Neural progenitor cell (in vitro differentiated cells): ENCODE measurements at regions not wholly inside any gene's neighbourhood (a gene's known extent, or its start where the extent isn't known, plus 50 kb on each side); places are given as distances from the start of the nearest gene placed in this dataset.

Source experiments
- EZH2 ChIP-seq: fragments of 200-600 bp; sonication (generic); IDR thresholded peaks from 2 replicates; pipeline ENCODE4 v1.6.1; 2017; ENCODE audit warnings: antibody characterized with exemption, mild to moderate bottlenecking, moderate library complexity
- EZH2phosphoT487 ChIP-seq: fragments of 200-600 bp; sonication (generic); IDR thresholded peaks from 2 replicates; pipeline ENCODE4 v1.6.1; 2017; ENCODE audit warnings: antibody characterized with exemption
- TF ChIP-seq, protein P1 (sequence below): fragments of 200-600 bp; sonication (generic); IDR thresholded peaks from 2 replicates; pipeline ENCODE4 v1.5.1; 2017; ENCODE audit warnings: antibody characterized with exemption, mild to moderate bottlenecking

DNA sequence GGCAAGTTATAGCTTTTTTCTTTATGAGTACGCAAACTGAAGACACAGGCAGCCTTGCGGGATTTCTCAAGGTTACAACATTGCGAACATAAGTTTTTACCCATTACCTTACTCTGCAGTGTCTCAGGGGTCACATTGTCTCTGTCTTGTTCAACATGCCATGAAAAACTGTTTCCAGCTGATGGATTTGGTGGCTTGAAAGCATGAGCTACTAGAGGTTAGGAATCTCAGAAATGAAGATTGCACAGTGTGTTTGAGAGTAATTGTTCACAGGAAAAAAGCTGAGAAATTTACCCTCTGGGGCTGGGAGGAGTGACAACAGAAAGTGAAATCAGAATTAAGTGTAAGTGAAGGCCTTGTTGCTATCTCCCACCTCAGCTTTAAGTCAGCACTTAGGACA lies 568.6 kb downstream of the TAFA4 start:
- TF ChIP-seq, protein P1, sequence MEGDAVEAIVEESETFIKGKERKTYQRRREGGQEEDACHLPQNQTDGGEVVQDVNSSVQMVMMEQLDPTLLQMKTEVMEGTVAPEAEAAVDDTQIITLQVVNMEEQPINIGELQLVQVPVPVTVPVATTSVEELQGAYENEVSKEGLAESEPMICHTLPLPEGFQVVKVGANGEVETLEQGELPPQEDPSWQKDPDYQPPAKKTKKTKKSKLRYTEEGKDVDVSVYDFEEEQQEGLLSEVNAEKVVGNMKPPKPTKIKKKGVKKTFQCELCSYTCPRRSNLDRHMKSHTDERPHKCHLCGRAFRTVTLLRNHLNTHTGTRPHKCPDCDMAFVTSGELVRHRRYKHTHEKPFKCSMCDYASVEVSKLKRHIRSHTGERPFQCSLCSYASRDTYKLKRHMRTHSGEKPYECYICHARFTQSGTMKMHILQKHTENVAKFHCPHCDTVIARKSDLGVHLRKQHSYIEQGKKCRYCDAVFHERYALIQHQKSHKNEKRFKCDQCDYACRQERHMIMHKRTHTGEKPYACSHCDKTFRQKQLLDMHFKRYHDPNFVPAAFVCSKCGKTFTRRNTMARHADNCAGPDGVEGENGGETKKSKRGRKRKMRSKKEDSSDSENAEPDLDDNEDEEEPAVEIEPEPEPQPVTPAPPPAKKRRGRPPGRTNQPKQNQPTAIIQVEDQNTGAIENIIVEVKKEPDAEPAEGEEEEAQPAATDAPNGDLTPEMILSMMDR, result no peak
- TF ChIP-seq EZH2 (no peak), EZH2phosphoT487 (no peak)
